HG03457 (cell line): ENCODE measurements at regions not wholly inside any gene's neighbourhood (a gene's known extent, or its start where the extent isn't known, plus 50 kb on each side); places are given as distances from the start of the nearest gene placed in this dataset.
"Not testable (repeated sequence)": the region's sequence is repeated elsewhere in the genome, so short reads cannot be mapped to it uniquely, and the experiment has no call there.

Source experiments
- ATAC-seq: cut with Tn5 transposase; IDR thresholded peaks from one replicate; pipeline ENCODE4 v1.9.1; 2021; ENCODE audit warnings: moderate number of reproducible peaks; ENCODE audit not compliant: unreplicated experiment

DNA sequence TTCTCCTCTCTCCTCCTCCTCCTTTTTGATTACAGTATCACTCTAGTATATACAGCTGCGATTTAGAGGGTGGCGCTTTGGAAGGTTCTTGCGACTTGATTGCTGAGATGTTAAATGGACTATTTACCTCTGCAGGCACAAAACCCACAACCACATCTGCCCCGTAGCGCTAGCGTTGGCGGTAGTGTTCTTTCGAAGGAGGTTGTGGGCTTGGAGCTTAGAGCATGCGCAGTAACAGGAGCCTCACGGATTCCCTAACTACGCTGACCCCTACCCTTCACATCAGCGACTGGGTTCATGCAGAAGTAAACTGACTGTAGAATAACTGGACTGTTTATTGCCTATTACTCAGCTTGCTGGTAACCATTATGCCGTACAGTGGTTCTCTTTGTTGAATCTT, 58.0 kb downstream of the CGGBP1 start:
- no peak for ATAC-seq

DNA sequence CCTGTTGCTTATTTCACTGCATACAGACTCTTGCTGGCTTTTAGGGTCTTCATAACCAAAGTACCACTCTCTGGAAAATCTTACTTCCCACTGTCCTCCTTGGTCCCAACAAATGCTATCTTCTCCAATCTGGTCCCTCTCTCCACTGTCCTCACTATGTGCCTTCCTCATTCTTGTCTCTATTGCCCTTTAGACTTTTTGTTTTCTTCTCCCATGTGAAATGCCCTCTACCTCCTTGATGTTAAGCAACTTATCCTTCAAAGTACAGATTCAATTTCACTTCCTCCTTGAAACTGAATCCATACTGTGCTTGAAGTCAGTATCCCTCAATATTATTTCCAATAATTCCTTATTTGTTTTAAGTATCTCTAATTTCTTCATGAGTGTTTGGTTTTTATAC, 60.8 kb downstream of the CGGBP1 start:
- ATAC-seq: no peak

DNA sequence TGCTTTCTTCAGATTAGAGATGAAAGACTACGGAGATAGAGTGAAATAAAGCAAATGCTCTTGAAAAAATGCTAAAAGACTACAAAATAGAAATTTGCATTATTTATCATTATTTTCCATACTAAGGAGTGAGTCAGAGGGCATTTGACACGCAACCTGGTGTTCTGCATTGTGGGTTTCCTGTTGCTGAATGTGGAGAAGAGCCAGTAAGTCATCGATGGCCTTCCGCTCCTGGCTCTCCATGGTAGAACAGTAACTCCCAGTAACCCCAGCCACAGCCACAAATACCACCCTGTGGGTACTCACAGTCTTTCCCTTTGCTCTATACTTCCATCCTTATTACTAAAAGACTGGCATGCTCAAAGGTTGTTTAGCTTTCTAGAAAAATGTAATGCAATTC, 61.5 kb downstream of the CGGBP1 start:
- peak; percentile 95 for ATAC-seq

- ATAC-seq: no peak
Measured at GRCh38 chr3:87996882-87997281, 61.9 kb downstream of the CGGBP1 start.

DNA sequence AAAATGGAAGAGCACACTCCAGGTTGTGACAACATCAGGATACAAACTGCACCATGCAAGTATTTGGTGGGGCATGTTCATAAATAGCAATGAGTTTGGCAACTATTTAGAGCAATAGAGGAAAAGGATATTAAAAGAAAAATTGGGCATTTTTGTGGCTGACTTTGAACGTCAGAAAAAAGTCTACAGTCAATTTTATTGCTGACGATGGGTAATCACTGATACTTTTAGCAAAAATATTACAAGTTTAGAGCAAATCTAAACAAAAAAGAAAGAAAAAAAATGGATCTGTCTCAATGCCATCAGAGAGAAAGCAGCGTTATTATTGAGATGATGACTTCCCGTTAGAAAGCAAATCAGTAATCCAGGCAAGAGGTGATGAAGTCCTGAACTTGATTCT, 65.2 kb downstream of the CGGBP1 start:
- ATAC-seq: no peak

- no peak for ATAC-seq
Measured at GRCh38 chr3:87987952-87988351, 70.9 kb downstream of the CGGBP1 start.

GRCh38 chr3:87982421-87982820, 76.4 kb downstream of the CGGBP1 start:
- ATAC-seq: no peak

GRCh38 chr3:87979527-87979926, 79.3 kb downstream of the CGGBP1 start:
- no peak for ATAC-seq

GRCh38 chr3:87977765-87978164, 81.0 kb downstream of the CGGBP1 start:
- no peak for ATAC-seq

GRCh38 chr3:87975716-87976115, 83.1 kb downstream of the CGGBP1 start:
- no peak for ATAC-seq

DNA sequence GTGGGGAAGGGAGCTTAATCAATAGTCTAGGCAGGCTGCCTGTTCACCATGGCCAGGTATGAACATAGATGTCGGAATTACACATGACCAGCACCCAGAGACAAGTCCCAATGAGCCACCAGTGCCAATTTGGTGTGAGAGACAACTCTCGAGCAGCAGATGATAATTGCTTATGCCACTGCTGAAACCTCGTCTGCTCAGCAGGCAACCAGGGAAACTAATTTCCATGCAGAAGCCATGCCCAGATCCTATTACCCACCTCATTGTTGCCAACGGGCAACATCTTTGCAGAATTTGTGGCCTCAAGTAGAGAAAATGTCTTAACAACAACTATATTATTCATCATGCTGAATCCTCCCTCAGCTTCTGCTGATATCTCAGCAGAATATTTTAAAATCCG, 84.9 kb downstream of the CGGBP1 start:
- no peak for ATAC-seq

DNA sequence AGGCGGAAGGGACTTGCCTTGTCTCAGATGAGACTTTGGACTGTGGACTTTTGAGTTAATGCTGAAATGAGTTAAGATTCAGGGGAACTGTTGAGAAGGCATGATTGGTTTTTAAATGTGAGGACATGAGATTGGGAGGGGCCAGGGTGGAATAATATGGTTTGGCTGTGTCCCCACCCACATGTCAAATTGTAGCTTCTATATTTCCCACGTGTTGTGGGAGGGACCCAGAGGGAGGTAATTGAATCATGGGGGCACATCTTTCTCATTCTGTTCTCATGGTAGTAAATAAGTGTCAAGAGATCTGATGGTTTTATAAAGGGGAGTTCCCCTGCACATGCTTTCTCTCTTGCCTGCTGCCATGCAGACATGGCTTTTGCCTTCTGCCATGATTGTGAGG, 89.2 kb downstream of the CGGBP1 start:
- ATAC-seq: no peak

- ATAC-seq: no peak
Measured at GRCh38 chr3:87968668-87969067, 90.1 kb downstream of the CGGBP1 start.

DNA sequence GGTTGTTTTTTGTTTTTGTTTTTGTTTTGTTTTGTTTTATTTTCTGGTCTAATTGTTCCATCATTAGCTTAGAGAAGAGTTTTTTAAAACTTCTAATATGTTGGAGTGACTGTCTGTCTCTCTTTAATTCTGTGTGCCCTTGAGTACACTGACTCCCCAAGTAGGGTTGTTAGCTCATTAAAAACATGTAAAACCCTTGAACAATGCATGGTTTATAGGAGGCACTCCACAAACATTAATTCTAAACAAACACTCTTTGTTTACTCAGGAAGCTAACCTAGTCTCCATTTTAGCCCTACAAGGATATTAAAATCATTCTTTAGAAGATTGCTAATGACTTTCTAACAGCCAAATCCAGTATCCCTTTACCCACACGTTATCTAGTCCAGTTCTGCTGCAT, 100.5 kb downstream of the CGGBP1 start:
- no peak for ATAC-seq

- no peak for ATAC-seq
Measured at GRCh38 chr3:87957575-87957974, 101.2 kb downstream of the CGGBP1 start.

- no peak for ATAC-seq
Measured at GRCh38 chr3:87949879-87950208, 109.0 kb downstream of the CGGBP1 start.

GRCh38 chr3:87949189-87949878, 109.5 kb downstream of the CGGBP1 start:
- peak; percentile 96 for ATAC-seq

- ATAC-seq: not testable (repeated sequence)
Measured at GRCh38 chr3:87946007-87946406, 112.8 kb downstream of the CGGBP1 start.

DNA sequence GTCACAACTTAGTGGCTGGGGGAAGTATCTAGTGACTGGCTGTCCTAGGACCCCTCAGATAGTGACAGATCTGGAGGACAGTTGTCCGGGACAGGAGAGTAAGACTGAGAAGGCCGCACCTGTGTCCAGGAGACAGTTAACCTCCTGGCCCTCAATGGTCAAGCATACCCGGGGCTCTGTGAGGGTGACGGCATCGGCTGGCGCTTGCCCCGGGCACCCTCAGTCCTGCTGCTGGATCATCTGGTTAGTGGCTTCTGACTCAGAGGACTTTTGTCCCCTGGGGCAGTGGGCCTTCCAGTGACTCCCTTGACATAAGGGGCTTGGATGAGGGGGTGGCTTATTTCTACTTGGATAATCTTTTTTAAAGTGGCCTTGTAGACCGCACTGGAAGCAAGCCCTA, 116.5 kb downstream of the CGGBP1 start:
- ATAC-seq: not testable (repeated sequence)

GRCh38 chr3:87924485-87924884, 134.3 kb downstream of the CGGBP1 start:
- no peak for ATAC-seq

- no peak for ATAC-seq
Measured at GRCh38 chr3:87920549-87920948, 138.3 kb downstream of the CGGBP1 start.

DNA sequence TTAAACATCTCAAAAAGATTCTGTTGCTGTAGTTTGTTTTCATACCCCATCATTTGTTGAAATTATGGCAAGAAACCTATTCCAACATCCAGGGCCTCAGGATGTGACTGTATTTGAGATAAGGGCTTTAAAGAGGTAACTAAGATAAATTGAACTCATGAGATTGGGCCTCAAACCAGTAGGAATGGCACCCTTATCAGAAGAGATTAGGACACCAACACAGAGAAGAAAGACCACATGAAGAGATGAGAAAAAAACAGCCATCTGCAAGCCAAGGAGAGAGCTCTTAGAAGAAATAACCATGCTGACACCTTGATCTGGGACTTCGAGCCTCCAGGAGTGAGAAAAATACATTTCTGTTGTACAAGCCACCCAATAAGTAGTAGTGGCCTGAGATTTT, 157.7 kb downstream of the CGGBP1 start:
- ATAC-seq: no peak

GRCh38 chr3:87900061-87900460, 158.7 kb downstream of the CGGBP1 start:
- no peak for ATAC-seq
